Thyroid gland (tissue), 4 donors: ENCODE measurements at regions not wholly inside any gene's neighbourhood (a gene's known extent, or its start where the extent isn't known, plus 50 kb on each side); places are given as distances from the start of the nearest gene placed in this dataset.

ENCODE experiments used
- POLR2A ChIP-seq, 2 donors: fragments of 450-650 bp; IDR thresholded peaks; one replicate each; pipeline ENCODE4 v1.6.1; 2017; ENCODE audit warnings: antibody characterized with exemption in 2 of 2, mild to moderate bottlenecking in 2 of 2, moderate library complexity in 1 of 2
- TF ChIP-seq, protein P1 (sequence below), 6 experiments: fragments of 200-600 bp in 3 of 6; fragments of 450-650 bp in 3 of 6; sonication (generic) in 3 of 6; IDR thresholded peaks; one replicate each; pipeline ENCODE4 v1.5.1; 2016 to 2019; ENCODE audit warnings: antibody characterized with exemption in 6 of 6, mild to moderate bottlenecking in 2 of 6, inconsistent platforms in 1 of 6, moderate library complexity in 1 of 6

DNA sequence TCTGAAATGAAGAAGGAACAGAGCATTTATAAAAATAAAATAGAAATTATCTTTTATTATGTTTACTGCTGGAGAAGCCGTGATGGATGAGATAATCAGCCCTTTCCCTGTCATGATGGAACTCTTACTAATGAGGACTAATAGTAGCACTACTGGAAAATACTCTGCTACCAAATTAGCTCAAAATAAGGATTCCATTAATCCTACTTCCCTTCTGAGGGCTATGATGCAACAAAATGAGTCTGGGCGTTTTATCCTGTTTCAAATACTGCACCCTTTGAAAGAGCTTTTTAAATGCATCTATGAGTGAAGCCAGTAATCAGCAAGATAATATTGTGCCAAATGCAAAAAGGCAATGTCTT, 59.3 kb upstream of the CARMIL1 start:
- TF ChIP-seq, protein P1, sequence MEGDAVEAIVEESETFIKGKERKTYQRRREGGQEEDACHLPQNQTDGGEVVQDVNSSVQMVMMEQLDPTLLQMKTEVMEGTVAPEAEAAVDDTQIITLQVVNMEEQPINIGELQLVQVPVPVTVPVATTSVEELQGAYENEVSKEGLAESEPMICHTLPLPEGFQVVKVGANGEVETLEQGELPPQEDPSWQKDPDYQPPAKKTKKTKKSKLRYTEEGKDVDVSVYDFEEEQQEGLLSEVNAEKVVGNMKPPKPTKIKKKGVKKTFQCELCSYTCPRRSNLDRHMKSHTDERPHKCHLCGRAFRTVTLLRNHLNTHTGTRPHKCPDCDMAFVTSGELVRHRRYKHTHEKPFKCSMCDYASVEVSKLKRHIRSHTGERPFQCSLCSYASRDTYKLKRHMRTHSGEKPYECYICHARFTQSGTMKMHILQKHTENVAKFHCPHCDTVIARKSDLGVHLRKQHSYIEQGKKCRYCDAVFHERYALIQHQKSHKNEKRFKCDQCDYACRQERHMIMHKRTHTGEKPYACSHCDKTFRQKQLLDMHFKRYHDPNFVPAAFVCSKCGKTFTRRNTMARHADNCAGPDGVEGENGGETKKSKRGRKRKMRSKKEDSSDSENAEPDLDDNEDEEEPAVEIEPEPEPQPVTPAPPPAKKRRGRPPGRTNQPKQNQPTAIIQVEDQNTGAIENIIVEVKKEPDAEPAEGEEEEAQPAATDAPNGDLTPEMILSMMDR (IDR thresholded peaks at IDR 0.05) = no peak
- no peak for TF ChIP-seq POLR2A (IDR thresholded peaks at IDR 0.05)
